HepG2 (cell line): ENCODE measurements at regions not wholly inside any gene's neighbourhood (a gene's known extent, or its start where the extent isn't known, plus 50 kb on each side); places are given as distances from the start of the nearest gene placed in this dataset.

Source experiments
- ATAC-seq: fragments of 200-7000 bp; cut with Tn5 transposase; 3 replicates; pipeline ENCODE4 v1.9.1; 2020; ENCODE audit warnings: mild to moderate bottlenecking, moderate library complexity
- BruUV-seq: library from RNA; stranded (reverse); fragments of 400-500 nt; replicated peaks from 2 replicates; lab custom pipeline; 2021; lab: Mats Ljungman, UMichigan
- CTCF ChIA-PET: fragments of 300-600 bp; formaldehyde crosslinking; extraction: SDS; loops from one replicate; lab custom pipeline; 2021; ENCODE audit warnings: low total read pairs, inconsistent platforms, low intra/inter-chr PET ratio; lab: Yijun Ruan, JAX
- POLR2A ChIA-PET: fragments of 350-600 bp; sonication (Branson Sonifier 250); formaldehyde crosslinking; loops from one replicate; lab custom pipeline; 2020; ENCODE audit warnings: antibody characterized with exemption, inconsistent platforms; lab: Yijun Ruan, JAX
- DNase-seq: peaks from one replicate; pipeline ENCODE4 v3.0.0-alpha.2; 2015; ENCODE audit warnings: low spot score
- FAIRE-seq: peaks from 3 replicates; lab custom pipeline; 2011; peaks lifted over from hg19 to GRCh38; lab: Jason Lieb, UNC
- H2AFZ ChIP-seq: one replicate; pipeline ENCODE4 v1.6.1; 2011; ENCODE audit warnings: low read length, inconsistent platforms
- H3K27ac ChIP-seq: fragments of 300-600 bp; 3 replicates; pipeline ENCODE4 v1.8.0; 2011; ENCODE audit warnings: mixed run types, mild to moderate bottlenecking, mixed read lengths, low read length, inconsistent platforms; ENCODE audit not compliant: insufficient read depth; ENCODE audit errors: extremely low read length
- H3K27me3 ChIP-seq, 2 experiments: fragments of 200-600 bp in 1 of 2; 2 replicates in 1 of 2; 3 replicates in 1 of 2; pipeline versions ENCODE4 v1.6.0 to v1.8.0; 2011; ENCODE audit warnings: low read length in 2 of 2, mild to moderate bottlenecking in 2 of 2, moderate library complexity in 2 of 2, inconsistent platforms in 1 of 2; ENCODE audit not compliant: insufficient read depth in 2 of 2, control insufficient read depth in 1 of 2
- H3K36me3 ChIP-seq, 2 experiments: fragments of 200-600 bp in 1 of 2; replicated peaks in 1 of 2; 2 replicates in 1 of 2; 3 replicates in 1 of 2; pipeline versions ENCODE4 v1.5.1 to v1.8.0; 2011; ENCODE audit warnings: low read length in 2 of 2, inconsistent platforms in 1 of 2; ENCODE audit not compliant: insufficient read depth in 2 of 2, control insufficient read depth in 1 of 2
- H3K4me1 ChIP-seq: 2 replicates; pipeline ENCODE4 v1.5.1; 2012; ENCODE audit warnings: low read length, inconsistent platforms; ENCODE audit not compliant: insufficient read depth
- H3K4me2 ChIP-seq: 2 replicates; pipeline ENCODE4 v1.6.0; 2011; ENCODE audit warnings: low read depth, low read length, inconsistent platforms
- H3K4me3 ChIP-seq, 3 experiments: fragments of 200-600 bp in 1 of 3; sonication (generic), shearing (Covaris generic) in 1 of 3; replicated peaks in 1 of 3; 2 replicates each; pipeline ENCODE4 v1.5.1; 2011 to 2016; ENCODE audit warnings: low read length in 3 of 3, inconsistent platforms in 2 of 3, low read depth in 2 of 3, mild to moderate bottlenecking in 2 of 3, control low read depth in 1 of 3, mixed read lengths in 1 of 3; ENCODE audit not compliant: insufficient read depth in 1 of 3
- H3K79me2 ChIP-seq: one replicate; pipeline ENCODE4 v1.6.1; 2011; ENCODE audit warnings: low read length, inconsistent platforms; ENCODE audit not compliant: insufficient read depth
- H3K9ac ChIP-seq: 2 replicates; pipeline ENCODE4 v1.6.0; 2011; ENCODE audit warnings: mild to moderate bottlenecking, low read depth, low read length, inconsistent platforms; ENCODE audit not compliant: insufficient read depth
- H3K9me3 ChIP-seq: 2 replicates; pipeline ENCODE4 v1.5.1; 2012; ENCODE audit warnings: mild to moderate bottlenecking, low read length
- H4K20me1 ChIP-seq: 2 replicates; pipeline ENCODE4 v1.6.0; 2011; ENCODE audit warnings: inconsistent platforms, mild to moderate bottlenecking, low read length, moderate library complexity; ENCODE audit not compliant: insufficient read depth
- ATF6 ChIP-seq: sonication (generic); formaldehyde crosslinking; conservative IDR thresholded peaks from 2 replicates; pipeline ENCODE4 v1.4.0; 2020; ENCODE audit warnings: missing genetic modification reagents
- CBX1 ChIP-seq: IDR thresholded peaks from one replicate; pipeline ENCODE4 v1.6.1; 2016; ENCODE audit warnings: antibody characterized with exemption, low read depth
- CCAR2 ChIP-seq: fragments of 200-400 bp; formaldehyde crosslinking; optimal IDR thresholded peaks from 2 replicates; pipeline ENCODE3; 2018; ENCODE audit warnings: low read depth, mild to moderate bottlenecking, low read length, moderate library complexity
- ELK4 ChIP-seq: sonication (generic); formaldehyde crosslinking; IDR thresholded peaks from 2 replicates; pipeline ENCODE4 v1.9.0; 2021; ENCODE audit warnings: missing genetic modification reagents, borderline replicate concordance
- FOXK2 ChIP-seq: fragments of 450-650 bp; IDR thresholded peaks from 2 replicates; pipeline ENCODE4 v1.6.1; 2016
- MTA1 ChIP-seq: sonication (generic); formaldehyde crosslinking; IDR thresholded peaks from 2 replicates; pipeline ENCODE4 v1.4.0; 2020; ENCODE audit warnings: missing genetic modification reagents, mild to moderate bottlenecking, borderline replicate concordance
- MTA3 ChIP-seq: sonication (generic); formaldehyde crosslinking; IDR thresholded peaks from 2 replicates; pipeline ENCODE4 v1.4.0; 2020; ENCODE audit warnings: missing genetic modification reagents
- PAXIP1 ChIP-seq: sonication (generic); formaldehyde crosslinking; conservative IDR thresholded peaks from 2 replicates; pipeline ENCODE4 v1.4.0; 2020; ENCODE audit warnings: mild to moderate bottlenecking, missing genetic modification reagents, moderate library complexity
- THAP7 ChIP-seq: sonication (generic); formaldehyde crosslinking; IDR thresholded peaks from 2 replicates; pipeline ENCODE4 v1.8.1; 2023; ENCODE audit warnings: mild to moderate bottlenecking, missing genetic modification reagents
- ZBTB25 ChIP-seq: IDR thresholded peaks from 2 replicates; pipeline ENCODE4 v1.6.1; 2018; ENCODE audit warnings: missing genetic modification reagents
- ZNF772 ChIP-seq: sonication (generic); formaldehyde crosslinking; IDR thresholded peaks from 2 replicates; pipeline ENCODE4 v1.5.0; 2020; ENCODE audit warnings: mild to moderate bottlenecking, missing genetic modification reagents
- WGBS: methylation state at CpG from one replicate; pipeline ENCODE4 v1.1.6; 2017; ENCODE audit warnings: low lambda C conversion rate; 5-methylcytosine and 5-hydroxymethylcytosine counted together
- in situ Hi-C: cut with HindIII; loops from 2 replicates; pipeline ENCODE4 v1.10.0; 2017; ENCODE audit warnings: low pct_unique_long_range_greater_than_20kb; ENCODE audit not compliant: extremely low pct_ligation_motif_present
- intact Hi-C: fragments of 100-400 bp; cut with micrococcal nuclease; formaldehyde crosslinking; loops from one replicate; pipeline ENCODE4 v1.10.0; 2022; ENCODE audit not compliant: unreplicated experiment

- CTCF ChIA-PET: no interaction called here
- intact Hi-C loops: no loop called here
Measured at GRCh38 chr9:107180206-107180605, 102.9 kb upstream of the RAD23B start.

More at GRCh38 chr9:107180206-107180605, 102.9 kb upstream of the RAD23B start:
- Histone ChIP-seq H3K9me3 (no peaks in the 10 kb centered on the region; the same call in 1 of the 2 replicates), H4K20me1 (no peaks in the 10 kb centered on the region), H3K36me3 (no peaks in the 10 kb centered on the region), H3K4me1 (no peaks in the 10 kb centered on the region), H3K9ac (no peak overlapping the region), H3K27ac (no peak overlapping the region), H3K4me2 (no peak overlapping the region), H2AFZ (no peak overlapping the region), H3K27me3 (no peaks in the 10 kb centered on the region; a peak in 2 of 5 replicates), H3K79me2 (no peaks in the 10 kb centered on the region), H3K4me3 (no peak overlapping the region)
- TF ChIP-seq MTA3 (CRISPR knock-in tag): no peak
- TF ChIP-seq PAXIP1 (CRISPR knock-in tag): no peak
- no peak for TF ChIP-seq CBX1
- TF ChIP-seq MTA1 (CRISPR knock-in tag): no peak
- no peak for TF ChIP-seq FOXK2
- no peak for TF ChIP-seq CCAR2
- no peak for TF ChIP-seq ATF6 (CRISPR knock-in tag)
- no peak for TF ChIP-seq ZBTB25 (CRISPR knock-in tag)
- TF ChIP-seq ZNF772 (CRISPR knock-in tag): no peak
- no peak for TF ChIP-seq ELK4
- TF ChIP-seq THAP7 (CRISPR knock-in tag): no peak
- 0% methylated on average over 1 of the region's 1 CpG for WGBS
- ATAC-seq: no peak
- POLR2A ChIA-PET: no interaction called here
- BruUV-seq: no TSS peak
- in situ Hi-C loops: no loop called here
- FAIRE-seq: no peak
- DNase-seq: no peak
